ENCODE measurements at regions not wholly inside any gene's neighbourhood (a gene's known extent, or its start where the extent isn't known, plus 50 kb on each side); places are given as distances from the start of the nearest gene placed in this dataset.

DNA sequence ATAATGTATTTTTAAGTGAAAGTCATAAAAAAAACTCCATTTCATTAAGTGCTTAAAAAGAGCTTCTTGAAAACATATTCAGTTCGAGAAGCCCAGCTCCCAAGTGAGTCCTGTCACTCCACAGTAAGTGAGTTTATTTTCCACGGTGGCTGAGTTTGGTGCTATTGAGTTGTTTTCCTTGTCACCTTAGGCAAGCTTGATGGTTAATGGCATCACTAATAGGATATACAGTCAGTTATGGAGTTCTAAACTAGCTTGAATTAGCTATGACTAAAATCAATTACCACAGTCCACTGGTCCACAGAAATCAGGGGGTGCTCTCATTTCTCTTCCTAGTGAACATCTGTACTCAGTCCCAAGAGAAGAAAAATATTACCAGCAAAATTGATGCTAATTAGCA is 1526.2 kb upstream of the IGFBP7 start:
- H4K5ac ChIP-seq (ENCODE audit: insufficient read length, low read depth, low read length), result no peak overlapping the region
- no peaks in the 10 kb centered on the region for H3K4me1 ChIP-seq (ENCODE audit: insufficient read depth, low read length)
- H3T11ph ChIP-seq (ENCODE audit: low read length), result no peak overlapping the region
- H3K36me3 Mint-ChIP-seq (ENCODE audit: insufficient read depth in 1 of 3, low read depth in 3 of 3), result no peaks in the 10 kb centered on the region
- TF ChIP-seq, protein P1, sequence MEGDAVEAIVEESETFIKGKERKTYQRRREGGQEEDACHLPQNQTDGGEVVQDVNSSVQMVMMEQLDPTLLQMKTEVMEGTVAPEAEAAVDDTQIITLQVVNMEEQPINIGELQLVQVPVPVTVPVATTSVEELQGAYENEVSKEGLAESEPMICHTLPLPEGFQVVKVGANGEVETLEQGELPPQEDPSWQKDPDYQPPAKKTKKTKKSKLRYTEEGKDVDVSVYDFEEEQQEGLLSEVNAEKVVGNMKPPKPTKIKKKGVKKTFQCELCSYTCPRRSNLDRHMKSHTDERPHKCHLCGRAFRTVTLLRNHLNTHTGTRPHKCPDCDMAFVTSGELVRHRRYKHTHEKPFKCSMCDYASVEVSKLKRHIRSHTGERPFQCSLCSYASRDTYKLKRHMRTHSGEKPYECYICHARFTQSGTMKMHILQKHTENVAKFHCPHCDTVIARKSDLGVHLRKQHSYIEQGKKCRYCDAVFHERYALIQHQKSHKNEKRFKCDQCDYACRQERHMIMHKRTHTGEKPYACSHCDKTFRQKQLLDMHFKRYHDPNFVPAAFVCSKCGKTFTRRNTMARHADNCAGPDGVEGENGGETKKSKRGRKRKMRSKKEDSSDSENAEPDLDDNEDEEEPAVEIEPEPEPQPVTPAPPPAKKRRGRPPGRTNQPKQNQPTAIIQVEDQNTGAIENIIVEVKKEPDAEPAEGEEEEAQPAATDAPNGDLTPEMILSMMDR (conservative IDR thresholded peaks at IDR 0.05), result no peak
- H3K27ac ChIP-seq (ENCODE audit: insufficient read length, low read depth, low read length), result no peak overlapping the region
- no peak overlapping the region for H2BK12ac ChIP-seq (ENCODE audit: insufficient read length, low read depth, low read length)
- H3K4me3 Mint-ChIP-seq, result no peak overlapping the region
- no peak overlapping the region for H2BK15ac ChIP-seq (ENCODE audit: low read depth, low read length)
- H3K23ac ChIP-seq (ENCODE audit: insufficient read length, low read depth, low read length), result no peak overlapping the region
- H3K79me2 ChIP-seq (ENCODE audit: insufficient read depth, low read length), result no peaks in the 10 kb centered on the region
- no peak overlapping the region for H2BK5ac ChIP-seq (ENCODE audit: insufficient read length, low read length)
- no peak overlapping the region for H3K27ac Mint-ChIP-seq
- no CpG with 5 or more reads among the region's 2 CpGs for WGBS (ENCODE audit: extremely low coverage, insufficient read length, low lambda C conversion rate)
- H4K91ac ChIP-seq (ENCODE audit: insufficient read length, low read depth, low read length), result no peak overlapping the region
- H4K8ac ChIP-seq (replicated peaks; ENCODE audit: insufficient read length, low read depth, low read length), result no peak overlapping the region
- no peak overlapping the region for H3K4ac ChIP-seq (ENCODE audit: low read depth, low read length)
- H3K9me3 Mint-ChIP-seq, result no peaks in the 10 kb centered on the region
- H3K27me3 ChIP-seq (ENCODE audit: insufficient read depth, low read length), result no peaks in the 10 kb centered on the region
- no peak overlapping the region for H3K18ac ChIP-seq (ENCODE audit: insufficient read length, low read depth, low read length)
- no peak for DNase-seq
- H2BK20ac ChIP-seq (ENCODE audit: low read depth, low read length, poor library complexity, severe bottlenecking), result no peak overlapping the region
- no peaks in the 10 kb centered on the region for H3K27me3 Mint-ChIP-seq (ENCODE audit: low read depth)
- H3K14ac ChIP-seq (ENCODE audit: insufficient read depth, low read length), result no peak overlapping the region
- H3K9ac ChIP-seq (ENCODE audit: extremely low read depth, insufficient read length, low read length), result no peak overlapping the region
- H3K4me1 Mint-ChIP-seq, result peaks cover 2 to 14% of the 10 kb centered on the region in 2 experiments; a peak in 2 of 4 replicates
- no peaks in the 10 kb centered on the region for H3K79me1 ChIP-seq (ENCODE audit: insufficient read depth, low read depth, low read length, poor library complexity, severe bottlenecking)
- no peak overlapping the region for H2BK120ac ChIP-seq (ENCODE audit: low read depth, low read length, poor library complexity, severe bottlenecking)
- H3K56ac ChIP-seq (ENCODE audit: insufficient read length, low read depth, low read length), result no peak overlapping the region
- no peaks in the 10 kb centered on the region for H4K20me1 ChIP-seq (ENCODE audit: control insufficient read depth, insufficient read depth, insufficient read length)
- no peak overlapping the region for H2AK5ac ChIP-seq (ENCODE audit: insufficient read length, low read length)
- no peaks in the 10 kb centered on the region for H3K23me2 ChIP-seq (ENCODE audit: insufficient read length, low read depth, low read length, poor library complexity, severe bottlenecking)
- H3K9me3 ChIP-seq (ENCODE audit: control insufficient read depth, low read depth, low read length), result no peaks in the 10 kb centered on the region
- H3K4me2 ChIP-seq (ENCODE audit: insufficient read depth, insufficient read length, low read length), result no peak overlapping the region
- no peak overlapping the region for H2AFZ ChIP-seq (ENCODE audit: low read length)
